Suprapubic skin (tissue), 4 donors: ENCODE measurements at regions not wholly inside any gene's neighbourhood (a gene's known extent, or its start where the extent isn't known, plus 50 kb on each side); places are given as distances from the start of the nearest gene placed in this dataset.

Experiments
- DNase-seq, 2 donors: peaks; one replicate each; pipeline ENCODE4 v3.0.0-alpha.2; 2019; ENCODE audit warnings: low spot score in 2 of 2
- H3K27ac ChIP-seq: fragments of 200-600 bp; sonication (generic); one replicate; pipeline ENCODE4 v1.5.1; 2019
- H3K27me3 ChIP-seq: fragments of 200-600 bp; sonication (generic); one replicate; pipeline ENCODE4 v1.5.1; 2019
- H3K36me3 ChIP-seq: fragments of 200-600 bp; sonication (generic); one replicate; pipeline ENCODE4 v1.5.1; 2019
- H3K4me1 ChIP-seq: fragments of 200-600 bp; sonication (generic); one replicate; pipeline ENCODE4 v1.5.1; 2019
- H3K4me3 ChIP-seq: fragments of 200-600 bp; sonication (generic); one replicate; pipeline ENCODE4 v1.5.1; 2019; ENCODE audit warnings: mild to moderate bottlenecking
- H3K9me3 ChIP-seq: fragments of 200-600 bp; sonication (generic); one replicate; pipeline ENCODE4 v1.5.1; 2019
- CTCF ChIP-seq, 2 donors: fragments of 200-600 bp in 1 of 2; fragments of 450-650 bp in 1 of 2; sonication (generic) in 1 of 2; IDR thresholded peaks; one replicate each; pipeline ENCODE4 v1.5.1; 2016 to 2019; ENCODE audit warnings: antibody characterized with exemption in 2 of 2, mild to moderate bottlenecking in 1 of 2, moderate library complexity in 1 of 2
- EP300 ChIP-seq: sonication (generic); formaldehyde crosslinking; IDR thresholded peaks from one replicate; pipeline ENCODE4 v1.6.1; 2017; ENCODE audit warnings: antibody characterized with exemption
- POLR2A ChIP-seq, 2 donors: fragments of 450-650 bp; IDR thresholded peaks; one replicate each; pipeline ENCODE4 v1.6.1; 2017; ENCODE audit warnings: antibody characterized with exemption in 2 of 2, mild to moderate bottlenecking in 2 of 2, moderate library complexity in 2 of 2
- POLR2AphosphoS5 ChIP-seq, 3 donors: sonication (generic); formaldehyde crosslinking; IDR thresholded peaks; one replicate each; pipeline ENCODE4 v1.6.1; 2017; ENCODE audit warnings: antibody characterized with exemption in 3 of 3
- WGBS: methylation state at CpG from one replicate; pipeline ENCODE4 v1.1.5; 2018; 5-methylcytosine and 5-hydroxymethylcytosine counted together

GRCh38 chr2:78701546-78701945 is 324.0 kb upstream of the REG3G start:
- no peaks in the 10 kb centered on the region for H3K9me3 ChIP-seq
- no peaks in the 10 kb centered on the region for H3K27me3 ChIP-seq
- no peak overlapping the region for H3K27ac ChIP-seq
- DNase-seq, result no peak
- H3K4me1 ChIP-seq, result no peaks in the 10 kb centered on the region
- TF ChIP-seq POLR2AphosphoS5 (IDR thresholded peaks at IDR 0.05) (no peak), POLR2A (IDR thresholded peaks at IDR 0.05) (no peak), EP300 (no peak), CTCF (IDR thresholded peaks at IDR 0.05) (no peak)
- H3K36me3 ChIP-seq, result no peaks in the 10 kb centered on the region
- H3K4me3 ChIP-seq, result no peak overlapping the region
- 95% methylated on average over 19 of the region's 21 CpGs for WGBS

GRCh38 chr2:78707776-78708386 is 317.6 kb upstream of the REG3G start:
- Histone ChIP-seq H3K27ac (no peak overlapping the region), H3K9me3 (peaks cover 4% of the 10 kb centered on the region), H3K4me1 (no peaks in the 10 kb centered on the region), H3K36me3 (no peaks in the 10 kb centered on the region), H3K4me3 (no peak overlapping the region), H3K27me3 (no peaks in the 10 kb centered on the region)
- TF ChIP-seq EP300 (no peak), POLR2AphosphoS5 (IDR thresholded peaks at IDR 0.05) (no peak), CTCF (IDR thresholded peaks at IDR 0.05) (no peak), POLR2A (IDR thresholded peaks at IDR 0.05) (no peak)
- no peak for DNase-seq

- no peak for TF ChIP-seq POLR2AphosphoS5 (IDR thresholded peaks at IDR 0.05)
- no peak for DNase-seq
- Histone ChIP-seq H3K9me3 (peaks cover 4% of the 10 kb centered on the region), H3K4me3 (no peak overlapping the region), H3K27me3 (no peaks in the 10 kb centered on the region), H3K36me3 (no peaks in the 10 kb centered on the region), H3K27ac (no peak overlapping the region), H3K4me1 (no peaks in the 10 kb centered on the region)
- WGBS, result 92% methylated on average over 1 of the region's 1 CpG
Measured at GRCh38 chr2:78710632-78711375, 314.7 kb upstream of the REG3G start.

- WGBS, result 78% methylated on average over 3 of the region's 3 CpGs
- no peak overlapping the region for H3K27ac ChIP-seq
- no peak for DNase-seq
- H3K27me3 ChIP-seq, result no peaks in the 10 kb centered on the region
- TF ChIP-seq POLR2AphosphoS5 (IDR thresholded peaks at IDR 0.05) (no peak), POLR2A (IDR thresholded peaks at IDR 0.05) (no peak), EP300 (no peak), CTCF (IDR thresholded peaks at IDR 0.05) (no peak)
- peaks cover 4% of the 10 kb centered on the region for H3K9me3 ChIP-seq
- no peak overlapping the region for H3K4me3 ChIP-seq
- H3K4me1 ChIP-seq, result no peaks in the 10 kb centered on the region
- H3K36me3 ChIP-seq, result no peaks in the 10 kb centered on the region
Measured at GRCh38 chr2:78715293-78715692, 310.2 kb upstream of the REG3G start.

- Histone ChIP-seq H3K9me3 (no peaks in the 10 kb centered on the region), H3K4me1 (no peaks in the 10 kb centered on the region), H3K27ac (no peak overlapping the region), H3K4me3 (no peak overlapping the region), H3K27me3 (no peaks in the 10 kb centered on the region), H3K36me3 (no peaks in the 10 kb centered on the region)
- 88% methylated on average over 1 of the region's 1 CpG for WGBS
- no peak for TF ChIP-seq EP300
- TF ChIP-seq POLR2A (IDR thresholded peaks at IDR 0.05), result no peak
- no peak for TF ChIP-seq CTCF (IDR thresholded peaks at IDR 0.05)
- DNase-seq, result no peak
Measured at GRCh38 chr2:78718024-78718423, 307.5 kb upstream of the REG3G start.
